ENCODE measurements at regions not wholly inside any gene's neighbourhood (a gene's known extent, or its start where the extent isn't known, plus 50 kb on each side); places are given as distances from the start of the nearest gene placed in this dataset.

GRCh38 chr20:9942736-9943135 is 92.1 kb upstream of the ANKEF1 start:
- TF ChIP-seq POLR2A (IDR thresholded peaks at IDR 0.05): no peak
- no peak for TF ChIP-seq CTCF (IDR thresholded peaks at IDR 0.05)
